ENCODE measurements at regions not wholly inside any gene's neighbourhood (a gene's known extent, or its start where the extent isn't known, plus 50 kb on each side); places are given as distances from the start of the nearest gene placed in this dataset.

DNA sequence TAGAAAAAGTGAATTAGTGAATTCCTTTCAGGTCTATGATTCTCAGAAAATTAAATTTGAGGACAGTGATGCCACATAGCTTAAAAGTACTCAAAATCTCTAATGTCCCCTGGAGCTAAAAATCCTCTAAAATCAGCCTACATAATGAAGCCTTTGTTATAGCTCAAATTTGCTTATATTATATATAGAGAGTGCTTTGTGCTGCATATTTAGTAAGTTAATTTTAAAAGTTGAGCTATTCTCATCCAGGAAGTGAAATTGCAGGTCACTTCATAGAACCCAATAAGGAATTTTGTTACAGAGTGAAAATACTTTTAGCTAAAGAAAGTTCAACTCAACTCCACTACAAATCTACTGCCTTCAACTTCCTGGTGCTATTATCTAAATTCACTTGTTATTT lies 507.5 kb upstream of the MAP3K7 start:
- TF ChIP-seq CTCF (IDR thresholded peaks at IDR 0.05; ENCODE audit: poor library complexity) (no peak), EZH2 (IDR thresholded peaks at IDR 0.05; ENCODE audit: borderline replicate concordance) (no peak)

All from hepatocyte (in vitro differentiated cells).